A673 (cell line): ENCODE measurements at regions not wholly inside any gene's neighbourhood (a gene's known extent, or its start where the extent isn't known, plus 50 kb on each side); places are given as distances from the start of the nearest gene placed in this dataset.

ENCODE experiments used
- CTCF ChIP-seq: fragments of 300-800, 200-600 bp; sonication (generic); conservative IDR thresholded peaks from 2 replicates; pipeline ENCODE4 v1.5.1; 2017; ENCODE audit warnings: low read depth, mild to moderate bottlenecking, antibody characterized with exemption, low read length, moderate library complexity, mixed read lengths
- EZH2 ChIP-seq: fragments of 200-600 bp; sonication (generic); IDR thresholded peaks from 2 replicates; pipeline ENCODE4 v1.6.1; 2017; ENCODE audit warnings: borderline replicate concordance, low read depth, mild to moderate bottlenecking, mixed read lengths, antibody characterized with exemption, low read length; ENCODE audit not compliant: poor library complexity, severe bottlenecking

- TF ChIP-seq EZH2 (no peak), CTCF (no peak)
Measured at GRCh38 chr5:57119031-57119430, 54.8 kb upstream of the GPBP1 start.
